Fibroblast of pulmonary artery (primary cell): ENCODE measurements at regions not wholly inside any gene's neighbourhood (a gene's known extent, or its start where the extent isn't known, plus 50 kb on each side); places are given as distances from the start of the nearest gene placed in this dataset.

Source experiments
- DNase-seq: peaks from one replicate; pipeline ENCODE4 v3.0.0-alpha.2; 2010; ENCODE audit warnings: low read depth
- H3K4me3 ChIP-seq: replicated peaks from 2 replicates; pipeline ENCODE4 v1.5.1; 2011; ENCODE audit warnings: low read depth, mild to moderate bottlenecking, control low read depth, low read length, moderate library complexity
- TF ChIP-seq, protein P1 (sequence below): IDR thresholded peaks from 2 replicates; pipeline ENCODE4 v1.5.1; 2011; ENCODE audit warnings: mild to moderate bottlenecking, control low read depth, low read length, inconsistent platforms; ENCODE audit errors: missing control alignments

DNA sequence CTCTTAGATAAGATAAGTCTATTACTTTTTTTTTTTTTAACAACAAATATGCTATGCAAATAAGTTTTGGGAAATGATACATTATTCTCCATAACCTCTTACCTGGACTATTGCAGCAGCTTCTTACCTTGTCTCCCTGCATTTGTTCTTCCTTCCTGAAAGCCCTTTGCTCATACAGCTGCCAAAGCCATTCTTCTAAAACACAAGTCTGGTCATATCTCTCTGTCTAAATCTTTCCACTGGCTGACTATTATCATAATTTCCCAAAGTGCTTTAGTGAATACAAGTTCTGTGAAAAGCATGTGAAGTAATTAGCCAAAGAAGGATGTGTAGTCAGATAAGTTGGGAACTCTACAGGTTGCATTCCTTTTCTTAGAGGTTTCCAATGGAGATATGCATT, 115.4 kb upstream of the CNTLN start:
- no peak overlapping the region for H3K4me3 ChIP-seq
- no peak for DNase-seq
- TF ChIP-seq, protein P1, sequence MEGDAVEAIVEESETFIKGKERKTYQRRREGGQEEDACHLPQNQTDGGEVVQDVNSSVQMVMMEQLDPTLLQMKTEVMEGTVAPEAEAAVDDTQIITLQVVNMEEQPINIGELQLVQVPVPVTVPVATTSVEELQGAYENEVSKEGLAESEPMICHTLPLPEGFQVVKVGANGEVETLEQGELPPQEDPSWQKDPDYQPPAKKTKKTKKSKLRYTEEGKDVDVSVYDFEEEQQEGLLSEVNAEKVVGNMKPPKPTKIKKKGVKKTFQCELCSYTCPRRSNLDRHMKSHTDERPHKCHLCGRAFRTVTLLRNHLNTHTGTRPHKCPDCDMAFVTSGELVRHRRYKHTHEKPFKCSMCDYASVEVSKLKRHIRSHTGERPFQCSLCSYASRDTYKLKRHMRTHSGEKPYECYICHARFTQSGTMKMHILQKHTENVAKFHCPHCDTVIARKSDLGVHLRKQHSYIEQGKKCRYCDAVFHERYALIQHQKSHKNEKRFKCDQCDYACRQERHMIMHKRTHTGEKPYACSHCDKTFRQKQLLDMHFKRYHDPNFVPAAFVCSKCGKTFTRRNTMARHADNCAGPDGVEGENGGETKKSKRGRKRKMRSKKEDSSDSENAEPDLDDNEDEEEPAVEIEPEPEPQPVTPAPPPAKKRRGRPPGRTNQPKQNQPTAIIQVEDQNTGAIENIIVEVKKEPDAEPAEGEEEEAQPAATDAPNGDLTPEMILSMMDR, result no peak

GRCh38 chr9:17018540-17019196, 116.2 kb upstream of the CNTLN start:
- DNase-seq, result no peak
- TF ChIP-seq, protein P1, result no peak
- H3K4me3 ChIP-seq, result no peak overlapping the region

DNA sequence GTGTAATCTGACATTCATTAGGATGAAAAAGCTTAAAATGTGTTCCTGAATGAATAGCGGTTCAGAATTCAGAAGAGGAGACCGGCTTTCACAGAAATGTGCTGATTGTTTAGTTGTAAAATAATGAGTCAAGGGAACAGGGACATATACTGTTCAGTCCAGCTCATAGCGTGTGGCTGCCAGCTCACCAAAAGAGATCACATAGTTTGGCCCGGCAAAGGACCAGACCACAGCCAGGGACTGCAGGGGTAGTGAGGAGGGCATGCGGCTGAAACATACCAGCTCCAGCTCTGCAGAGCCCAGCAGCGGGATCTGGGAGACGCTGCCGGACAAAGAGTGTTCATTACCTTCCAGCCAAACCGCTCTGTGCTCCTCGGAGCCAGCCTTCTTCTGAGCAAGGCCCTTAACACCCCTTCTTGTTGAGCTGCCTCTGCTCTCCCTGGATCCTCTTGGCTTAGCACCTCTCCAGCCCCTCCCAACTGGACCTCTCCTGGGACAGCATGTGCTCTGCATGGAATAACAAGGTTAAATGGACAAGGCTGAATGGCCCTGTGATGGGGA, 116.8 kb upstream of the CNTLN start:
- peak; percentile 16 for DNase-seq
- no peak overlapping the region for H3K4me3 ChIP-seq
- TF ChIP-seq, protein P1, result no peak

DNA sequence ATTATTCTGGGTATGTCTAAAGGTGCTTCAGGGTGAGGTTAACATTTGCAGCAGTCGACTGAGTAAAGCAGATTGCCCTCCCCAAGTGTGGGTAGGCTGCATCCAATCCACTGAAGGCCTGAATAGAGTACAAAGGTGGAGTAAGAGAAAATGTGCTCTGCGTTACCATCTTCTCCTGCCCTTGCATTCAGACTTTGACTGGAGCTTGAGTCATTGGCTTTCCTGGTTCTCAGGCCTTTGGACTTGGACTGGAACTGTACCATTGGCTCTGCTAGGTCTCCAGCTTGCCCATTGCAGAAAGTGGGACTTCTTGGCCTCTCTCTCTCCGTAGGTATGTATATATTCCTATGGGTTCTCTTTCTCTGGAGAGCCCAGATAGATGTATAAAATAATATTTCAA, 120.9 kb upstream of the CNTLN start:
- TF ChIP-seq, protein P1, result no peak
- DNase-seq, result no peak
- H3K4me3 ChIP-seq, result no peak overlapping the region

DNA sequence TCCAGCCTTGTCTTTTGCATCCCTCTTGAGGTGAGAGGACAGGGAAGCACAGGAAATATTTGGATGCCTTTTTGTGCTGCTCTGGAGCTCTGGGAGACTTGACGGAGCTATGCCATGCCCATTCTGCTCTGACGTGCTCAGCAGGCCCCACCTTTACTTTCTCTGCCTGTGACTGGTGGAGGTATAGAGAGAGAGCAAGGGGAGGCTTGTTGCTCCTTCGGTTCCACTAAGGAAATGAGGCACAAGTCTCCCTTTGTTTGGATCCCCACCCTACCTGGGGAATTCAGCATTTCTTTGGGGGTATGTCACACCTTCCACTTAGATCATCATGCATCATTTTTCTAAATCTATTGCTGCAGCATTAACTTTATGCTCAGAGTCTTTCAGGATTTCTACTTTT, 121.8 kb upstream of the CNTLN start:
- TF ChIP-seq, protein P1, result no peak
- no peak overlapping the region for H3K4me3 ChIP-seq
- no peak for DNase-seq

- no peak overlapping the region for H3K4me3 ChIP-seq
- TF ChIP-seq, protein P1, result no peak
- no peak for DNase-seq
These were observed 123.0 kb upstream of the CNTLN start for GRCh38 chr9:17011880-17012279.

- H3K4me3 ChIP-seq, result no peak overlapping the region
- TF ChIP-seq, protein P1, result no peak
These were observed 125.8 kb upstream of the CNTLN start for GRCh38 chr9:17009071-17009470.

More at GRCh38 chr9:17009071-17009470, 125.8 kb upstream of the CNTLN start:
- DNase-seq, result no peak
